Astrocyte (in vitro differentiated cells and primary cell): ENCODE measurements at regions not wholly inside any gene's neighbourhood (a gene's known extent, or its start where the extent isn't known, plus 50 kb on each side); places are given as distances from the start of the nearest gene placed in this dataset.

Experiments
- DNase-seq: peaks from one replicate; pipeline ENCODE4 v3.0.0-alpha.2; 2010; ENCODE audit warnings: low read depth
- FAIRE-seq: peaks from 2 replicates; lab custom pipeline; 2011; peaks lifted over from hg19 to GRCh38; lab: Jason Lieb, UNC
- H2AFZ ChIP-seq: 2 replicates; pipeline ENCODE4 v1.6.0; 2012; ENCODE audit warnings: low read depth, low read length, inconsistent platforms
- H3K27ac ChIP-seq: 2 replicates; pipeline ENCODE4 v1.5.1; 2011; ENCODE audit warnings: low read depth, low read length, inconsistent platforms
- H3K27me3 ChIP-seq: 2 replicates; pipeline ENCODE4 v1.6.0; 2011; ENCODE audit warnings: low read length, inconsistent platforms; ENCODE audit not compliant: insufficient read depth
- H3K36me3 ChIP-seq: 2 replicates; pipeline ENCODE4 v1.5.1; 2011; ENCODE audit warnings: low read length, inconsistent platforms; ENCODE audit not compliant: insufficient read depth
- H3K4me1 ChIP-seq: 2 replicates; pipeline ENCODE4 v1.5.1; 2011; ENCODE audit warnings: low read length, inconsistent platforms; ENCODE audit not compliant: insufficient read depth
- H3K4me2 ChIP-seq: 2 replicates; pipeline ENCODE4 v1.6.0; 2012; ENCODE audit warnings: low read length, inconsistent platforms
- H3K4me3 ChIP-seq: 2 replicates; pipeline ENCODE4 v1.5.1; 2011; ENCODE audit warnings: low read depth, mild to moderate bottlenecking, low read length, inconsistent platforms; ENCODE audit not compliant: insufficient read depth
- H3K79me2 ChIP-seq: 2 replicates; pipeline ENCODE4 v1.6.0; 2012; ENCODE audit warnings: mild to moderate bottlenecking, low read length, inconsistent platforms; ENCODE audit not compliant: insufficient read depth
- H3K9ac ChIP-seq: 2 replicates; pipeline ENCODE4 v1.6.0; 2012; ENCODE audit warnings: mild to moderate bottlenecking, low read length, inconsistent platforms
- H3K9me3 ChIP-seq: 2 replicates; pipeline ENCODE4 v1.5.1; 2012; ENCODE audit warnings: low read depth, mild to moderate bottlenecking, low read length, inconsistent platforms; ENCODE audit not compliant: insufficient read depth
- H4K20me1 ChIP-seq: 2 replicates; pipeline ENCODE4 v1.6.0; 2012; ENCODE audit warnings: low read length, inconsistent platforms; ENCODE audit not compliant: insufficient read depth
- H3K27ac Mint-ChIP-seq: one replicate; pipeline ENCODE4 v1.8.0; 2021; ENCODE audit warnings: mild to moderate bottlenecking, mixed read lengths; ENCODE audit not compliant: unreplicated experiment
- H3K27me3 Mint-ChIP-seq: one replicate; pipeline ENCODE4 v1.8.0; 2021; ENCODE audit warnings: low read depth, mixed read lengths; ENCODE audit not compliant: unreplicated experiment
- H3K36me3 Mint-ChIP-seq: one replicate; pipeline ENCODE4 v1.8.0; 2021; ENCODE audit warnings: low read depth, mixed read lengths; ENCODE audit not compliant: unreplicated experiment
- H3K4me1 Mint-ChIP-seq: one replicate; pipeline ENCODE4 v1.8.0; 2021; ENCODE audit warnings: low read depth, mixed read lengths; ENCODE audit not compliant: unreplicated experiment
- H3K4me3 Mint-ChIP-seq: one replicate; pipeline ENCODE4 v1.8.0; 2021; ENCODE audit warnings: mild to moderate bottlenecking, moderate library complexity, mixed read lengths; ENCODE audit not compliant: unreplicated experiment
- H3K9me3 Mint-ChIP-seq: one replicate; pipeline ENCODE4 v1.8.0; 2021; ENCODE audit warnings: mild to moderate bottlenecking, mixed read lengths; ENCODE audit not compliant: unreplicated experiment
- EZH2 ChIP-seq: IDR thresholded peaks from 2 replicates; pipeline ENCODE4 v1.6.1; 2012; ENCODE audit warnings: mild to moderate bottlenecking, low read length, inconsistent platforms; ENCODE audit not compliant: insufficient read depth
- TF ChIP-seq, protein P1 (sequence below): IDR thresholded peaks from 2 replicates; pipeline ENCODE4 v1.5.1; 2011; ENCODE audit warnings: low read depth, mild to moderate bottlenecking, inconsistent platforms, low read length, moderate library complexity; ENCODE audit not compliant: insufficient read depth

DNA sequence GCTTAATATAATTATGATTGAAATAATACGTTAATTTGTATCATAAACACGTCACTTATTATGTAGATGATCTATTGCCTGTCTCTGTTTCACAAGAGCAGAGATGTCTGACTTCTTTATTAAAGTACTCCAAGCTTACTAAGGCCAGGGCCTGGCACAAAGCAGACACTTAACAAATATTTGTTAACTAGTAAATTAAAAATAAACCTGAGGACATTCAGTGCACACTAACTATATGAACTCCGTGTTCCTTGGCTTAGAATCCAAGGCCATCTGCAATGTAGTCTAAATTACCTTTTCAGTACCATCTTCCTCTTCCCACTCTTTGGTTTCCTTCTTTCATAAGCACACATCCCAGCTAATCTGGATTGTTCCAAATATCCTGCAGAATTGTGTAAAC lies 210.8 kb upstream of the SOX9 start:
- Mint-ChIP-seq H3K9me3 (no peaks in the 10 kb centered on the region), H3K36me3 (no peaks in the 10 kb centered on the region), H3K27me3 (no peaks in the 10 kb centered on the region), H3K27ac (no peak overlapping the region), H3K4me1 (peaks cover 6% of the 10 kb centered on the region), H3K4me3 (no peak overlapping the region)
- TF ChIP-seq, protein P1, sequence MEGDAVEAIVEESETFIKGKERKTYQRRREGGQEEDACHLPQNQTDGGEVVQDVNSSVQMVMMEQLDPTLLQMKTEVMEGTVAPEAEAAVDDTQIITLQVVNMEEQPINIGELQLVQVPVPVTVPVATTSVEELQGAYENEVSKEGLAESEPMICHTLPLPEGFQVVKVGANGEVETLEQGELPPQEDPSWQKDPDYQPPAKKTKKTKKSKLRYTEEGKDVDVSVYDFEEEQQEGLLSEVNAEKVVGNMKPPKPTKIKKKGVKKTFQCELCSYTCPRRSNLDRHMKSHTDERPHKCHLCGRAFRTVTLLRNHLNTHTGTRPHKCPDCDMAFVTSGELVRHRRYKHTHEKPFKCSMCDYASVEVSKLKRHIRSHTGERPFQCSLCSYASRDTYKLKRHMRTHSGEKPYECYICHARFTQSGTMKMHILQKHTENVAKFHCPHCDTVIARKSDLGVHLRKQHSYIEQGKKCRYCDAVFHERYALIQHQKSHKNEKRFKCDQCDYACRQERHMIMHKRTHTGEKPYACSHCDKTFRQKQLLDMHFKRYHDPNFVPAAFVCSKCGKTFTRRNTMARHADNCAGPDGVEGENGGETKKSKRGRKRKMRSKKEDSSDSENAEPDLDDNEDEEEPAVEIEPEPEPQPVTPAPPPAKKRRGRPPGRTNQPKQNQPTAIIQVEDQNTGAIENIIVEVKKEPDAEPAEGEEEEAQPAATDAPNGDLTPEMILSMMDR: no peak
- TF ChIP-seq EZH2: no peak
- Histone ChIP-seq H3K9me3 (no peaks in the 10 kb centered on the region), H4K20me1 (no peaks in the 10 kb centered on the region), H3K4me1 (no peaks in the 10 kb centered on the region), H3K4me2 (no peak overlapping the region), H3K36me3 (no peaks in the 10 kb centered on the region), H3K9ac (no peak overlapping the region), H3K4me3 (no peak overlapping the region), H2AFZ (no peak overlapping the region), H3K79me2 (no peaks in the 10 kb centered on the region), H3K27me3 (no peaks in the 10 kb centered on the region), H3K27ac (no peak overlapping the region)
- FAIRE-seq (no peak), DNase-seq (no peak)

DNA sequence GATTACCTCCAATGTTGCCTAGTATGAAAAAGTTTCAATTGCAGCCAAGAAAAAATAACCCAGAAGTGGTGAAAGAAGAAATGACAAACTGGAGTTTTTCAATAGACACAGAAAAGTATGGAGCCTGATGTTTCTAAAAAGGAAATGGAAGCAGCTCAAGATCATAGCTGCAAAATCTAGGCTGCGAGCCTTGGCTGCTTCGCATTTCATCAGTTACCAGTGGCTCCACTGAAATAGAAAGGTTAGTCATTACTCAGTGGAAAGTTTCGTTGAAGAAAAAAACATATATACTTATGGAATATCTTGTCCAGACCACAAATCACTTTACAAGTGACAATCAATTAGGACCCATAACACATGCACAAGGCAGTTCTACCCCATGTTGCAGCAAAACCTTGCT lies 206.8 kb upstream of the SOX9 start:
- Mint-ChIP-seq H3K4me1 (peaks cover 9% of the 10 kb centered on the region), H3K4me3 (no peak overlapping the region), H3K9me3 (peaks cover 4% of the 10 kb centered on the region), H3K27me3 (no peaks in the 10 kb centered on the region), H3K27ac (no peak overlapping the region), H3K36me3 (no peaks in the 10 kb centered on the region)
- no peak overlapping the region for H3K4me2 ChIP-seq
- H4K20me1 ChIP-seq: no peaks in the 10 kb centered on the region
- H3K9ac ChIP-seq: no peak overlapping the region
- no peaks in the 10 kb centered on the region for H3K4me1 ChIP-seq
- no peaks in the 10 kb centered on the region for H3K36me3 ChIP-seq
- H3K27ac ChIP-seq: no peak overlapping the region
- H3K79me2 ChIP-seq: no peaks in the 10 kb centered on the region
- H3K27me3 ChIP-seq: no peaks in the 10 kb centered on the region
- TF ChIP-seq EZH2: no peak
- TF ChIP-seq, protein P1: no peak
- no peak overlapping the region for H2AFZ ChIP-seq
- no peak for DNase-seq
- FAIRE-seq: no peak
- H3K9me3 ChIP-seq: no peaks in the 10 kb centered on the region
- no peak overlapping the region for H3K4me3 ChIP-seq

DNA sequence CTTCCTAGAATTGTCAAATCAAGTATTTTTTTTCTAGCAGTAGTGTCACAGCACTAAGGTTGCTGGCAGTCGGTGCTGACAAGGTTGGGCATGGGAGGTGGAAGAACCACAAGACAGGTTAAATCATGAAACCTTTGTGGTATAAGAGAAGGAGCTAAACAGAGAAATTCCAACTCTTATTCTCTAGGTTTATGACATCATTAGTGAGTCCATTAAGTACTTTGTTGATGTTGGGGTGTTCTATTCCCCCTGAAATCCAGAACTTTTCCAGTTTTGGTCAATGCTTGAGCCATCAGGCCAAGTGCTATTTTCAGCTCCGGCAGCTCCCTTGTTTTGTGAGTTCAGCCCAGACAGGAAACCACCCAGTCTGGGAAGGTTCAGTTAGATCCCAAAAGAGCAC lies 206.0 kb upstream of the SOX9 start:
- Histone ChIP-seq H3K27me3 (no peaks in the 10 kb centered on the region), H3K4me1 (no peaks in the 10 kb centered on the region), H3K4me3 (no peak overlapping the region), H3K79me2 (no peaks in the 10 kb centered on the region), H3K4me2 (no peak overlapping the region), H3K27ac (no peak overlapping the region), H3K36me3 (no peaks in the 10 kb centered on the region), H4K20me1 (no peaks in the 10 kb centered on the region), H3K9ac (no peak overlapping the region), H3K9me3 (no peaks in the 10 kb centered on the region), H2AFZ (no peak overlapping the region)
- H3K36me3 Mint-ChIP-seq: no peaks in the 10 kb centered on the region
- H3K27me3 Mint-ChIP-seq: no peaks in the 10 kb centered on the region
- no peak overlapping the region for H3K27ac Mint-ChIP-seq
- no peak for TF ChIP-seq EZH2
- TF ChIP-seq, protein P1: no peak
- H3K4me3 Mint-ChIP-seq: no peak overlapping the region
- H3K4me1 Mint-ChIP-seq: peaks cover 9% of the 10 kb centered on the region
- peaks cover 4% of the 10 kb centered on the region for H3K9me3 Mint-ChIP-seq
- DNase-seq: no peak
- FAIRE-seq: no peak
